K562 (cell line): ENCODE measurements at regions not wholly inside any gene's neighbourhood (a gene's known extent, or its start where the extent isn't known, plus 50 kb on each side); places are given as distances from the start of the nearest gene placed in this dataset.

Source experiments
- ATAC-seq: fragments of 200-7000 bp; cut with Tn5 transposase; 3 replicates; pipeline ENCODE4 v1.9.1; 2020; ENCODE audit warnings: moderate library complexity
- BruUV-seq: library from RNA; stranded (reverse); fragments of 400-500 nt; replicated peaks from 2 replicates; lab custom pipeline; 2021; lab: Mats Ljungman, UMichigan
- CTCF ChIA-PET: fragments of 300-600 bp; formaldehyde crosslinking; extraction: SDS; loops from one replicate; lab custom pipeline; 2021; ENCODE audit warnings: low intra/inter-chr PET ratio; lab: Yijun Ruan, JAX
- POLR2A ChIA-PET: fragments of 300-600, 350-650 bp; sonication (Branson Sonifier 250); formaldehyde crosslinking; extraction: SDS; loops from one replicate; lab custom pipeline; 2021; ENCODE audit warnings: antibody characterized with exemption, inconsistent platforms; lab: Yijun Ruan, JAX
- DNase-seq, 4 experiments: peaks; one replicate each; pipeline versions ENCODE4 v3.0.0 to v3.0.0-alpha.2; 2011 to 2018; ENCODE audit warnings: low spot score in 3 of 4, mixed read lengths in 3 of 4; ENCODE audit errors: extremely low read depth in 1 of 4
- FAIRE-seq: peaks from 2 replicates; lab custom pipeline; 2011; peaks lifted over from hg19 to GRCh38; lab: Jason Lieb, UNC
- H2AFZ ChIP-seq: 2 replicates; pipeline ENCODE4 v1.6.0; 2011; ENCODE audit warnings: low read depth, low read length, control low read depth, inconsistent platforms
- H3K27ac ChIP-seq: fragments of 200-600 bp; 3 replicates; pipeline ENCODE4 v1.8.0; 2011; ENCODE audit warnings: low read depth, mild to moderate bottlenecking, control low read depth, inconsistent platforms, low read length, moderate library complexity, mixed read lengths; ENCODE audit errors: extremely low read depth
- H3K27me3 ChIP-seq, 2 experiments: fragments of 300-600 bp in 1 of 2; 2 replicates in 1 of 2; 3 replicates in 1 of 2; pipeline versions ENCODE4 v1.6.0 to v1.8.0; 2011; ENCODE audit warnings: inconsistent platforms in 2 of 2, low read length in 2 of 2, mild to moderate bottlenecking in 1 of 2, mixed read lengths in 1 of 2, moderate library complexity in 1 of 2; ENCODE audit not compliant: control insufficient read depth in 2 of 2, insufficient read depth in 2 of 2
- H3K36me3 ChIP-seq: fragments of 300-600 bp; 3 replicates; pipeline ENCODE4 v1.8.0; 2011; ENCODE audit warnings: mild to moderate bottlenecking, low read length, inconsistent platforms; ENCODE audit not compliant: control insufficient read depth, insufficient read depth
- H3K4me1 ChIP-seq, 2 experiments: fragments of 200-600 bp in 1 of 2; replicated peaks in 1 of 2; 2 replicates in 1 of 2; 3 replicates in 1 of 2; pipeline versions ENCODE4 v1.5.1 to v1.8.0; 2011; ENCODE audit warnings: inconsistent platforms in 2 of 2, low read length in 2 of 2, mild to moderate bottlenecking in 1 of 2, mixed read lengths in 1 of 2, moderate library complexity in 1 of 2; ENCODE audit not compliant: control insufficient read depth in 2 of 2, insufficient read depth in 2 of 2
- H3K4me2 ChIP-seq: 2 replicates; pipeline ENCODE4 v1.6.1; 2011; ENCODE audit warnings: low read length, control low read depth, inconsistent platforms, mixed read lengths; ENCODE audit not compliant: insufficient read depth
- H3K4me3 ChIP-seq: fragments of 200-600 bp; sonication (generic), shearing (Covaris generic); 2 replicates; pipeline ENCODE4 v1.5.1; 2016; ENCODE audit warnings: control low read depth, inconsistent platforms
- H3K79me2 ChIP-seq: fragments of 200-600 bp; 3 replicates; pipeline ENCODE4 v1.8.0; 2011; ENCODE audit warnings: low read length, inconsistent platforms; ENCODE audit not compliant: control insufficient read depth, insufficient read depth
- H3K9ac ChIP-seq, 2 experiments: 2 replicates each; pipeline versions ENCODE4 v1.6.0 to v1.6.1; 2011; ENCODE audit warnings: low read depth in 2 of 2, low read length in 2 of 2, control low read depth in 1 of 2, inconsistent platforms in 1 of 2, mild to moderate bottlenecking in 1 of 2, mixed read lengths in 1 of 2; ENCODE audit not compliant: insufficient read depth in 1 of 2
- H3K9me1 ChIP-seq: one replicate; pipeline ENCODE4 v1.6.0; 2011; ENCODE audit warnings: inconsistent platforms, mild to moderate bottlenecking, low read length, moderate library complexity; ENCODE audit not compliant: control insufficient read depth, insufficient read depth
- H3K9me3 ChIP-seq: replicated peaks from 2 replicates; pipeline ENCODE4 v1.5.1; 2011; ENCODE audit warnings: low read depth, low read length, inconsistent platforms; ENCODE audit not compliant: control insufficient read depth, insufficient read depth
- H4K20me1 ChIP-seq: replicated peaks from 2 replicates; pipeline ENCODE4 v1.6.1; 2011; ENCODE audit warnings: low read length, inconsistent platforms, mixed read lengths; ENCODE audit not compliant: control insufficient read depth, insufficient read depth
- KDM5B ChIP-seq: fragments of 200-600 bp; sonication (generic); IDR thresholded peaks from 2 replicates; pipeline ENCODE4 v1.6.1; 2012; ENCODE audit warnings: low read depth, mild to moderate bottlenecking, moderate library complexity, low read length, control low read depth, inconsistent platforms; ENCODE audit not compliant: insufficient replicate concordance
- MTA1 ChIP-seq: fragments of 450-650 bp; IDR thresholded peaks from 2 replicates; pipeline ENCODE4 v1.6.1; 2017; ENCODE audit warnings: borderline replicate concordance
- PTRF ChIP-seq: fragments of 450-650 bp; IDR thresholded peaks from 2 replicates; pipeline ENCODE4 v1.6.1; 2016; ENCODE audit warnings: mild to moderate bottlenecking, missing genetic modification characterization, missing compliant biosample characterization
- THAP12 ChIP-seq: fragments of 250-450 bp; sonication (Bioruptor Pico); IDR thresholded peaks from 2 replicates; pipeline ENCODE4 v1.9.0; 2021; ENCODE audit warnings: mild to moderate bottlenecking, inconsistent platforms
- ZBTB34 ChIP-seq: fragments of 250-450 bp; sonication (Bioruptor Pico); IDR thresholded peaks from 2 replicates; pipeline ENCODE4 v1.8.0; 2021; ENCODE audit warnings: mild to moderate bottlenecking, moderate library complexity
- ZNF395 ChIP-seq: fragments of 200-800 bp; sonication (Bioruptor generic); IDR thresholded peaks from 2 replicates; pipeline ENCODE4 v1.6.1; 2017; ENCODE audit warnings: missing genetic modification characterization, missing compliant biosample characterization
- ZNF644 ChIP-seq: fragments of 200-800 bp; sonication (Bioruptor generic); IDR thresholded peaks from 2 replicates; pipeline ENCODE4 v1.6.1; 2016; ENCODE audit warnings: low read depth, missing genetic modification characterization, missing compliant biosample characterization
- WGBS: fragments of 100-300 bp; shearing (Covaris generic); methylation state at CpG from one replicate; pipeline ENCODE4 v1.1.6; 2016; ENCODE audit warnings: low coverage, mixed read lengths; ENCODE audit not compliant: insufficient coverage; ENCODE audit errors: missing lambda C conversion rate; 5-methylcytosine and 5-hydroxymethylcytosine counted together
- in situ Hi-C: fragments of 300-500 bp; cut with MboI; formaldehyde crosslinking; loops from 4 replicates; pipeline ENCODE4 v1.15.0; 2018; ENCODE audit warnings: inconsistent platforms, mixed read lengths
- intact Hi-C: fragments of 100-400 bp; cut with micrococcal nuclease; formaldehyde crosslinking; loops from 2 replicates; pipeline ENCODE4 v1.14.2; 2022

- Histone ChIP-seq H3K79me2 (no peaks in the 10 kb centered on the region), H3K9ac (no peak overlapping the region), H3K9me1 (no peaks in the 10 kb centered on the region), H3K36me3 (no peaks in the 10 kb centered on the region), H3K4me2 (no peak overlapping the region), H3K27ac (no peak overlapping the region), H3K4me1 (no peaks in the 10 kb centered on the region), H3K4me3 (no peak overlapping the region), H2AFZ (no peak overlapping the region)
- ATAC-seq (no peak), FAIRE-seq (no peak)
- intact Hi-C loops: no loop called here
- 3% methylated on average over 3 of the region's 3 CpGs for WGBS
- in situ Hi-C loops: no loop called here
- TF ChIP-seq KDM5B (no peak), PTRF (tag) (no peak), MTA1 (no peak), ZNF644 (no peak), THAP12 (CRISPR knock-in tag) (no peak), ZBTB34 (CRISPR knock-in tag) (no peak), ZNF395 (CRISPR knock-in tag) (no peak)
- TF ChIP-seq, all 486 proteins: peak for 0
- Histone ChIP-seq H4K20me1 (no peaks in the 10 kb centered on the region), H3K9me3 (no peaks in the 10 kb centered on the region), H3K27me3 (no peaks in the 10 kb centered on the region; a peak in 1 of 5 replicates)
- ChIA-PET POLR2A (no interaction called here), CTCF (no interaction called here)
- BruUV-seq: no TSS peak
- no peak for DNase-seq
These were observed 127.3 kb upstream of the PIK3R1 start for GRCh38 chr5:68088302-68088701.
